C4-2B (cell line): ENCODE measurements at regions not wholly inside any gene's neighbourhood (a gene's known extent, or its start where the extent isn't known, plus 50 kb on each side); places are given as distances from the start of the nearest gene placed in this dataset.

Experiments
- H3K27ac ChIP-seq: fragments of 450-650 bp; 2 replicates; pipeline ENCODE4 v1.5.1; 2017
- CTCF ChIP-seq: fragments of 450-650 bp; conservative IDR thresholded peaks from 2 replicates; pipeline ENCODE4 v1.5.1; 2017; ENCODE audit warnings: mild to moderate bottlenecking
- ZFX ChIP-seq: fragments of 450-650 bp; IDR thresholded peaks from 2 replicates; pipeline ENCODE4 v1.6.1; 2017

GRCh38 chr12:107917912-107918800, 143.7 kb downstream of the ASCL4 start:
- no peak overlapping the region for H3K27ac ChIP-seq
- TF ChIP-seq ZFX (no peak), CTCF (peak; percentile 57)

- no peak overlapping the region for H3K27ac ChIP-seq
- no peak for TF ChIP-seq ZFX
- no peak for TF ChIP-seq CTCF
These were observed 146.6 kb downstream of the ASCL4 start for GRCh38 chr12:107921062-107921461.

GRCh38 chr12:107925125-107925524, 150.6 kb downstream of the ASCL4 start:
- no peak for TF ChIP-seq ZFX
- TF ChIP-seq CTCF = no peak
- no peak overlapping the region for H3K27ac ChIP-seq

- no peak for TF ChIP-seq ZFX
- peak; percentile 73 for TF ChIP-seq CTCF
- no peak overlapping the region for H3K27ac ChIP-seq
These were observed 154.9 kb downstream of the ASCL4 start for GRCh38 chr12:107929436-107929835.

- TF ChIP-seq ZFX = no peak
- no peak for TF ChIP-seq CTCF
- H3K27ac ChIP-seq = no peak overlapping the region
These were observed 157.3 kb downstream of the ASCL4 start for GRCh38 chr12:107931761-107932160.

- TF ChIP-seq CTCF (no peak), ZFX (no peak)
- no peak overlapping the region for H3K27ac ChIP-seq
These were observed 163.9 kb downstream of the ASCL4 start for GRCh38 chr12:107938446-107938845.

GRCh38 chr12:107948391-107948945, 174.0 kb downstream of the ASCL4 start:
- no peak overlapping the region for H3K27ac ChIP-seq
- TF ChIP-seq CTCF (no peak), ZFX (no peak)
